ENCODE measurements at regions not wholly inside any gene's neighbourhood (a gene's known extent, or its start where the extent isn't known, plus 50 kb on each side); places are given as distances from the start of the nearest gene placed in this dataset.
A peak's percentile ranks its signal among the peaks of the same experiment; 100 is the strongest.

- Histone ChIP-seq H3K27me3 (ENCODE audit: control insufficient read depth, insufficient read depth, low read length) (no peaks in the 10 kb centered on the region), H3K4me3 (ENCODE audit: low read depth, low read length) (no peak overlapping the region), H3K36me3 (ENCODE audit: control insufficient read depth, insufficient read depth, low read length) (no peaks in the 10 kb centered on the region)
- DNase-seq (ENCODE audit: low read depth) = no peak
- TF ChIP-seq, protein P1, sequence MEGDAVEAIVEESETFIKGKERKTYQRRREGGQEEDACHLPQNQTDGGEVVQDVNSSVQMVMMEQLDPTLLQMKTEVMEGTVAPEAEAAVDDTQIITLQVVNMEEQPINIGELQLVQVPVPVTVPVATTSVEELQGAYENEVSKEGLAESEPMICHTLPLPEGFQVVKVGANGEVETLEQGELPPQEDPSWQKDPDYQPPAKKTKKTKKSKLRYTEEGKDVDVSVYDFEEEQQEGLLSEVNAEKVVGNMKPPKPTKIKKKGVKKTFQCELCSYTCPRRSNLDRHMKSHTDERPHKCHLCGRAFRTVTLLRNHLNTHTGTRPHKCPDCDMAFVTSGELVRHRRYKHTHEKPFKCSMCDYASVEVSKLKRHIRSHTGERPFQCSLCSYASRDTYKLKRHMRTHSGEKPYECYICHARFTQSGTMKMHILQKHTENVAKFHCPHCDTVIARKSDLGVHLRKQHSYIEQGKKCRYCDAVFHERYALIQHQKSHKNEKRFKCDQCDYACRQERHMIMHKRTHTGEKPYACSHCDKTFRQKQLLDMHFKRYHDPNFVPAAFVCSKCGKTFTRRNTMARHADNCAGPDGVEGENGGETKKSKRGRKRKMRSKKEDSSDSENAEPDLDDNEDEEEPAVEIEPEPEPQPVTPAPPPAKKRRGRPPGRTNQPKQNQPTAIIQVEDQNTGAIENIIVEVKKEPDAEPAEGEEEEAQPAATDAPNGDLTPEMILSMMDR (IDR thresholded peaks at IDR 0.05; ENCODE audit: insufficient read depth, low read depth, low read length) = no peak
- POLR2A ChIA-PET = no interaction called here
- CTCF ChIA-PET = interaction anchor here (0.6 kb wide), 1 partner anchor 35 kb away, joined by 3 read pairs; no protein-coding TSS in a partner anchor
These were observed 163.6 kb upstream of the COL3A1 start for GRCh38 chr2:188810586-188810985.

DNA sequence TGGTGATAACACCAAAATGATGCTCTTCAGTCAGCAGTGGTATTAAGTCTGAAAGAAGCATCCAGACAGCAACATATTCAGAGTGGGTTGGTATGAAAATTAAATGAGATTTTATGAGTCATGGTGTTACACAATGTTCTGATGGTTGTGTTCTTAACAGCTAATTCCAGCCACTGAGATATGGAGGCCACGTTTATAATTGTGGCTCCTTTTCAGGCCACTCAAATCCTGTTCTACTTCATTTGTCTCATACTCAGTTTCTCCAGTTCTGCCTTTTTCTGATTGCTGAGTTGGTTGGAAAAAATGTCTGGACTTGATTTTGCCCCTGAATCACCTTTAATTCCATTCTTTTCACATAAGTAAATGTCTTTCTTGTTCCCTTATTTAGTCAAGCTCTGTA, 162.7 kb upstream of the COL3A1 start:
- CTCF ChIA-PET = interaction anchor here (0.6 to 1.0 kb wide), 2 partner anchors 34 to 165 kb away, joined by 3 to 4 read pairs; no protein-coding TSS in a partner anchor
- peak; percentile 46 for DNase-seq (ENCODE audit: low read depth)
- H3K4me3 ChIP-seq (ENCODE audit: low read depth, low read length) = no peak overlapping the region
- TF ChIP-seq, protein P1 (IDR thresholded peaks at IDR 0.05; ENCODE audit: insufficient read depth, low read depth, low read length) = no peak
- POLR2A ChIA-PET = interaction anchor here (0.5 to 1.0 kb wide), 3 partner anchors 41 to 165 kb away, joined by 3 to 5 read pairs (median 4); partner anchors contain the start of gene COL3A1
- no peaks in the 10 kb centered on the region for H3K36me3 ChIP-seq (ENCODE audit: control insufficient read depth, insufficient read depth, low read length)
- H3K27me3 ChIP-seq (ENCODE audit: control insufficient read depth, insufficient read depth, low read length) = no peaks in the 10 kb centered on the region

GRCh38 chr2:188813315-188813714, 160.9 kb upstream of the COL3A1 start:
- no peak for DNase-seq (ENCODE audit: low read depth)
- no peak overlapping the region for H3K4me3 ChIP-seq (ENCODE audit: low read depth, low read length)
- H3K36me3 ChIP-seq (ENCODE audit: control insufficient read depth, insufficient read depth, low read length) = no peaks in the 10 kb centered on the region
- ChIA-PET POLR2A (no interaction called here), CTCF (no interaction called here)
- H3K27me3 ChIP-seq (ENCODE audit: control insufficient read depth, insufficient read depth, low read length) = no peaks in the 10 kb centered on the region
- TF ChIP-seq, protein P1 (IDR thresholded peaks at IDR 0.05; ENCODE audit: insufficient read depth, low read depth, low read length) = no peak

DNA sequence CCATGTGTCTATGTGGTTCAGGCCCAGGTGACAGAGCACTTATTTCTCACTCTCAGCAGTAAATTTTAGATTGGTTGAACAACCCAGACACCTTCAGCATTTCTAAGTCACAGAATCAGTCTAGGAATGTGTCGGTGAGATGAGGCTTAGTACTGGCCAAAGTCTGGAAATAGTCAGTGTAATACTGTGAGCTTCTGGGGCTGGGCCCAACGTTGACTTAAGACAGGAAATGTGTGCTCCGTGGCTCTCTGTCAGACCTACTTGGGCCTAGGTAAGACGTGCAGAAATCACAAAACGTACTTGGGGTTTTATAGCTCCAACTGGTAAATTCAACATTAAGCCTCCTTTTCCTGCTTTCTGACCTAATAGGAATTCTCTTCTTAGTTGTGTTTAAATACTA, 160.3 kb upstream of the COL3A1 start:
- H3K27me3 ChIP-seq (ENCODE audit: control insufficient read depth, insufficient read depth, low read length) = no peaks in the 10 kb centered on the region
- no peaks in the 10 kb centered on the region for H3K36me3 ChIP-seq (ENCODE audit: control insufficient read depth, insufficient read depth, low read length)
- ChIA-PET CTCF (interaction anchor here (0.7 to 1.3 kb wide), 2 partner anchors 10 to 802 kb away, joined by 3 read pairs; no protein-coding TSS in a partner anchor), POLR2A (no interaction called here)
- TF ChIP-seq, protein P1 (IDR thresholded peaks at IDR 0.05; ENCODE audit: insufficient read depth, low read depth, low read length) = no peak
- H3K4me3 ChIP-seq (ENCODE audit: low read depth, low read length) = no peak overlapping the region
- DNase-seq (ENCODE audit: low read depth) = no peak

- no peak for DNase-seq (ENCODE audit: low read depth)
- Histone ChIP-seq H3K4me3 (ENCODE audit: low read depth, low read length) (no peak overlapping the region), H3K36me3 (ENCODE audit: control insufficient read depth, insufficient read depth, low read length) (no peaks in the 10 kb centered on the region), H3K27me3 (ENCODE audit: control insufficient read depth, insufficient read depth, low read length) (no peaks in the 10 kb centered on the region)
- TF ChIP-seq, protein P1 (IDR thresholded peaks at IDR 0.05; ENCODE audit: insufficient read depth, low read depth, low read length) = no peak
- POLR2A ChIA-PET = no interaction called here
- CTCF ChIA-PET = no interaction called here
These were observed 155.2 kb upstream of the COL3A1 start for GRCh38 chr2:188819011-188819410.

Measured in BJ (cell line).